Gastrocnemius medialis (tissue), 4 donors: ENCODE measurements at regions not wholly inside any gene's neighbourhood (a gene's known extent, or its start where the extent isn't known, plus 50 kb on each side); places are given as distances from the start of the nearest gene placed in this dataset.
A peak's percentile ranks its signal among the peaks of the same experiment; 100 is the strongest.

Source experiments
- ATAC-seq, 2 donors: fragments of 150-250 bp; one replicate each; pipeline ENCODE4 v1.9.1; 2016
- DNase-seq, 2 donors: peaks; one replicate each; pipeline ENCODE4 v3.0.0-alpha.2; 2019
- H3K27ac ChIP-seq, 4 donors: fragments of 200-600 bp; sonication (generic); 1 replicate in 1 of 4; 2 replicates in 3 of 4; pipeline ENCODE4 v1.5.1; 2016 to 2018; ENCODE audit warnings: mild to moderate bottlenecking in 2 of 4, moderate library complexity in 1 of 4
- H3K27me3 ChIP-seq, 3 donors: fragments of 200-600 bp; sonication (generic) in 2 of 3; 1 replicate in 1 of 3; 2 replicates in 2 of 3; pipeline versions ENCODE4 v1.5.1 to v1.6.0; 2016 to 2019; ENCODE audit warnings: mild to moderate bottlenecking in 1 of 3, moderate library complexity in 1 of 3
- H3K36me3 ChIP-seq, 2 donors: fragments of 200-600 bp; sonication (generic) in 1 of 2; one replicate each; pipeline ENCODE4 v1.5.1; 2017 to 2018
- H3K4me1 ChIP-seq, 2 donors: fragments of 200-600 bp; sonication (generic) in 1 of 2; one replicate each; pipeline ENCODE4 v1.5.1; 2016 to 2017; ENCODE audit warnings: mild to moderate bottlenecking in 2 of 2
- H3K4me3 ChIP-seq, 4 donors: fragments of 200-600 bp; sonication (generic) in 3 of 4; 1 replicate in 1 of 4; 2 replicates in 3 of 4; pipeline ENCODE4 v1.5.1; 2016 to 2019; ENCODE audit warnings: mild to moderate bottlenecking in 2 of 4
- H3K9me3 ChIP-seq, 3 donors: fragments of 200-600 bp; sonication (generic) in 2 of 3; 1 replicate in 1 of 3; 2 replicates in 2 of 3; pipeline ENCODE4 v1.5.1; 2016 to 2019
- POLR2A ChIP-seq, 2 donors: fragments of 450-650 bp; IDR thresholded peaks; one replicate each; pipeline ENCODE4 v1.6.1; 2017; ENCODE audit warnings: antibody characterized with exemption in 2 of 2, mild to moderate bottlenecking in 2 of 2, moderate library complexity in 2 of 2
- in situ Hi-C, 4 donors: fragments of 200-750 bp; cut with MboI; loops; one replicate each; pipeline versions ENCODE4 v1.15.0 to v1.8.0; 2017; ENCODE audit warnings: low sequenced_read_pairs in 4 of 4
- intact Hi-C: fragments of 100-400 bp; cut with DNase I; formaldehyde crosslinking; loops from one replicate; pipeline ENCODE4 v1.15.1; 2023; ENCODE audit warnings: low total_unique reads
- TF ChIP-seq, protein P1 (sequence below), 5 experiments: fragments of 450-650 bp in 3 of 5; fragments of 200-600 bp in 2 of 5; sonication (generic) in 2 of 5; IDR thresholded peaks in 4 of 5; conservative IDR thresholded peaks in 1 of 5; 1 replicate in 4 of 5; 2 replicates in 1 of 5; pipeline ENCODE4 v1.5.1; 2016 to 2019; ENCODE audit warnings: antibody characterized with exemption in 5 of 5, mild to moderate bottlenecking in 3 of 5, moderate library complexity in 3 of 5

DNA sequence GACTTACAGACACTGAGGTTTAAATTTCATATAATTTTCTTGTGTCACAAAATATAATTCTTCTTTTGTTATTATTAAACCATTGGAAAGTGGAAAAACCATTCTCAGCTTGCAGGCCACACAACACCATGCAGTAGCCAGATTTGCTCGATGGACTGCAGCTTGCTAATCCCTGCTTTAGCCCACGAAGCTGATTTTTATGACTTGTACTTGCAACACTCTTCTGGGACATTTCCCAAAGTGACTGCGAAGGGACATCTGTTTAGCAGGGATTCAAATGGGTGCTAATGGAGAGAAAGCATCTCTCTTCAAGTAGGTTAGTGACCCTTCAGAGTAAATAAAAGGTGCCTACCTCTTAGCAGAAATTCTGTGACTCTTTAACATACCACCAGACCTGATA lies 304.6 kb upstream of the ZFP64 start:
- H3K4me3 ChIP-seq = no peak overlapping the region
- no peaks in the 10 kb centered on the region for H3K9me3 ChIP-seq
- H3K27ac ChIP-seq = no peak overlapping the region
- ATAC-seq = no peak
- in situ Hi-C loops (no loop called here), intact Hi-C loops (no loop called here)
- H3K27me3 ChIP-seq = no peaks in the 10 kb centered on the region
- TF ChIP-seq, protein P1, sequence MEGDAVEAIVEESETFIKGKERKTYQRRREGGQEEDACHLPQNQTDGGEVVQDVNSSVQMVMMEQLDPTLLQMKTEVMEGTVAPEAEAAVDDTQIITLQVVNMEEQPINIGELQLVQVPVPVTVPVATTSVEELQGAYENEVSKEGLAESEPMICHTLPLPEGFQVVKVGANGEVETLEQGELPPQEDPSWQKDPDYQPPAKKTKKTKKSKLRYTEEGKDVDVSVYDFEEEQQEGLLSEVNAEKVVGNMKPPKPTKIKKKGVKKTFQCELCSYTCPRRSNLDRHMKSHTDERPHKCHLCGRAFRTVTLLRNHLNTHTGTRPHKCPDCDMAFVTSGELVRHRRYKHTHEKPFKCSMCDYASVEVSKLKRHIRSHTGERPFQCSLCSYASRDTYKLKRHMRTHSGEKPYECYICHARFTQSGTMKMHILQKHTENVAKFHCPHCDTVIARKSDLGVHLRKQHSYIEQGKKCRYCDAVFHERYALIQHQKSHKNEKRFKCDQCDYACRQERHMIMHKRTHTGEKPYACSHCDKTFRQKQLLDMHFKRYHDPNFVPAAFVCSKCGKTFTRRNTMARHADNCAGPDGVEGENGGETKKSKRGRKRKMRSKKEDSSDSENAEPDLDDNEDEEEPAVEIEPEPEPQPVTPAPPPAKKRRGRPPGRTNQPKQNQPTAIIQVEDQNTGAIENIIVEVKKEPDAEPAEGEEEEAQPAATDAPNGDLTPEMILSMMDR (IDR thresholded peaks at IDR 0.05 in 4 of 5, conservative IDR thresholded peaks at IDR 0.05 in 1 of 5) = no peak
- TF ChIP-seq POLR2A (IDR thresholded peaks at IDR 0.05) = no peak
- no peaks in the 10 kb centered on the region for H3K4me1 ChIP-seq
- DNase-seq = no peak
- H3K36me3 ChIP-seq = no peaks in the 10 kb centered on the region

DNA sequence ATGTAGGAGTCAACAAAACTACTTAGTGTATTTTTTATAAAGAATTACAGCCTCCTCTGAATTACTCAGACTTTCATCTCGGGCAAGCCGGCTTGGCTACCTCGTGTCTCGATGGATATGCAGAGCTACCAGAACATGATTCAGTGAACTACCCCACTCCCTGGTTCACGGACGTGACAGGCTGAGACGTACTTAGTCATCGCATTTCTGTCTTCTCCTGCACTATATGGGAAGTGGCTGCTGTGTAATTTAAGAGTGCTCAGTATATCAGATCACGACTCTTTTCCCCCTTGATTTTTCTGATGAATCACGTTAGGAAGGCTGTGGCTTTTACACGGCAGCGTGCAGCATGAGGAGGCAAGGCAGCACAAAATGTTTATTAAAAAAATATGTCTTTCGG lies 302.7 kb upstream of the ZFP64 start:
- intact Hi-C loops = no loop called here
- ATAC-seq (no peak), DNase-seq (no peak)
- H3K36me3 ChIP-seq = no peaks in the 10 kb centered on the region
- H3K27me3 ChIP-seq = no peaks in the 10 kb centered on the region
- no peak overlapping the region for H3K27ac ChIP-seq
- H3K4me3 ChIP-seq = no peak overlapping the region
- TF ChIP-seq, protein P1 (IDR thresholded peaks at IDR 0.05 in 4 of 5, conservative IDR thresholded peaks at IDR 0.05 in 1 of 5) = no peak
- no peaks in the 10 kb centered on the region for H3K4me1 ChIP-seq
- no peaks in the 10 kb centered on the region for H3K9me3 ChIP-seq
- in situ Hi-C loops = no loop called here

DNA sequence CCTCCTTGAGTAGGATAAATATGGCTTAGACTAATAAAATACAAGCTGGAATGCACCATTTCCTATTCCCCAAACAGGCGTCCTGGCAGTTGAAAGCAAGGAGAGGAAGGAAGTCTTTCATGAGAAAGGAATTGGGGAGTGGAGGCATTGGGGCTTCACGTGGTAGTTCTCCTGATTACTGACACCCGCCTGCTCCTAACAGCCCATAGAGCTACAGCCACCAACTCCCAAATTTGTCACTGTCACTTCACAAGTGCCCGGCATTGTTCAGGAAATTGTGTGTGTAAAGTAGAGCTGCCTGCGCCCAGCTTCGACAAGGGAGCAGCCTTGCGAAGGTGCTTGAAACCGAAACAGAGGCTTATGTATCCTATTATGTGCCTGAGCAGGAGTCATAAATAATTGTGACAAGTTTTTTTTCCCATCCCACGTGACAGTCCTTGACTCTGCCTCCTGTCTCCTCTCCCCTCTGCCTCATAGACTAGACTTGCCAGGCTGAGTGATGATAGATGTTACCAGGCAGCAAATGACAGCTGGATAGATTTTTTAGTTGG lies 301.7 kb upstream of the ZFP64 start:
- Histone ChIP-seq H3K27me3 (no peaks in the 10 kb centered on the region), H3K36me3 (no peaks in the 10 kb centered on the region), H3K4me1 (no peaks in the 10 kb centered on the region), H3K9me3 (no peaks in the 10 kb centered on the region), H3K4me3 (peak overlapping the region in 2 of 4 donors; percentile 4 to 25), H3K27ac (no peak overlapping the region)
- intact Hi-C loops = no loop called here
- ATAC-seq (no peak), DNase-seq (no peak)
- in situ Hi-C loops = no loop called here
- TF ChIP-seq, protein P1 (IDR thresholded peaks at IDR 0.05 in 4 of 5, conservative IDR thresholded peaks at IDR 0.05 in 1 of 5) = no peak
- TF ChIP-seq POLR2A (IDR thresholded peaks at IDR 0.05) = no peak

DNA sequence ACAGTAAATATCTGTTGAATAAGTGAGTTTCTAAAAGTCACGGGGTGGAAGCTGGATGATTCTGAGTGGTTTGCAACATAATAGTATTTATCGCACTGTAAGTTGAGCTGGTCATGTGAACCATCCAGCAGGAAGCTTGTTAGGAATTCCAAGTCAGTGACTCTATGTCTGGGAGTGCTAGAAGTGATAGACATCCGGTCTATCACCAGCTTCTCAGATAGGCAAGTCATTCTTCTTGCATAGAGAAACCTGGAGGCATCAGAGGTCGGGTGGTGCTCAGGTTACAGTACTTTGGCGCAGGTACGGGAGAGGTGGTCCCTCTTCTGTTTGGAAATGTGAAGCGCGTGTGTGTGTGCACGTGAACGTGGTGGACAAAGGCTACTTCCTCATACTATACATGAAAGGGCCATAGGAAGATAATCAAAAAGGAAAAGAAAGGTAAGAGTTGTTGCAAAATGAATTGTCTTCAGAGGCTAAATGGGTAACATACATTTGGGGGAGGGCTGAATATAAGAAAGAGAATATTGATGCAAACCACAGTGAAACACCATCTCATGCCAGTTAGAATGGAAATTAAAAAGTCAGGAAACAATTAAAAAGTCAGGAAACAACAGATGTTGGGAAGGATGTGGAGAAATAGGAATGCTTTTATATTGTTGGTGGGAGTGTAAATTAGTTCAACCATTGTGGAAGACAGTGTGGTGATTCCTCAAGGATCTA lies 299.3 kb upstream of the ZFP64 start:
- Histone ChIP-seq H3K36me3 (no peaks in the 10 kb centered on the region), H3K27me3 (no peaks in the 10 kb centered on the region), H3K27ac (no peak overlapping the region), H3K9me3 (no peaks in the 10 kb centered on the region), H3K4me3 (no peak overlapping the region), H3K4me1 (no peaks in the 10 kb centered on the region)
- intact Hi-C loops (no loop called here), in situ Hi-C loops (no loop called here)
- ATAC-seq = no peak
- TF ChIP-seq POLR2A (IDR thresholded peaks at IDR 0.05) = no peak
- TF ChIP-seq, protein P1 (IDR thresholded peaks at IDR 0.05 in 4 of 5, conservative IDR thresholded peaks at IDR 0.05 in 1 of 5) = no peak
- no peak for DNase-seq
